Left renal cortex interstitium (tissue), 4 donors: ENCODE measurements at regions not wholly inside any gene's neighbourhood (a gene's known extent, or its start where the extent isn't known, plus 50 kb on each side); places are given as distances from the start of the nearest gene placed in this dataset.

Experiments used
- DNase-seq, 4 donors: peaks; one replicate each; pipeline ENCODE4 v3.0.0-alpha.2; 2013; ENCODE audit warnings: low read depth in 4 of 4, low spot score in 2 of 4, missing footprints in 1 of 4

DNA sequence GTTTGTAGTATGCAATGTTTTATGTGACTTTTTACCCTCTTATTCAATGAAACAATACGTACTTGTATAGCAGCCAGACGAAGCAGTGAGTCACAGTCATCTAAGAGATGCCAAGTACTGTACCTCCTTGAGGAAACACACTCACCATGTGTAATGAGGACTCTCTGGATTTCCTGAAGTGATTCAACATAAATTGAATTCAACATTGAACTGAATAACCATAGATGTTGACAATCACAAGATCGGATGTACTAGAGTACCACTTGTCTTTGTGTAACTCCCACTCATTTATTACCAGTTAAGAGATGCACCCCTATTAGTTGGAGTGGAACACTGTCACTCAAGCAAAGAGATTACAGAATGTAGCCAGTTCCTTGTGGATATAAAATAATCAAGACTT is 175.2 kb upstream of the HMGA2 start:
- DNase-seq = no peak

DNA sequence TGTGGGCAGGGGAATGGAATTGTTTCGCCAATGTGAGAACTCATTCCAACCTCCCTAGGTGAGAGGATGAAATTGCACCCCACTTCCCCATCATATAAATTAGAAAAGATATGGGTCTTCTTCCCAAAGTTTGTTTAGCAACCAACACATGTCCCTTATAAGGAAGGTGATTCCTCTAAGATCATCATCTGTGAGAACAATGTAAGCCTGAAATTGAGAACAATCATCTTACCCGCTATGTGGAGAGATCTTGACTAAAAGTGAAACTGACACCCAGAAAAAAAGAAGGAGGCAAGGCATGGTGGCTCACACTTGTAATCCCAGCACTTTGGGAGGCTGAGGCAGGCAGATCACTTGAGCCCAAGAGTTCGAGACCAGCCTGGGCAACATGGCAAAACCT is 173.2 kb upstream of the HMGA2 start:
- DNase-seq = no peak

- no peak for DNase-seq
Measured at GRCh38 chr12:65653321-65653720, 171.0 kb upstream of the HMGA2 start.

DNA sequence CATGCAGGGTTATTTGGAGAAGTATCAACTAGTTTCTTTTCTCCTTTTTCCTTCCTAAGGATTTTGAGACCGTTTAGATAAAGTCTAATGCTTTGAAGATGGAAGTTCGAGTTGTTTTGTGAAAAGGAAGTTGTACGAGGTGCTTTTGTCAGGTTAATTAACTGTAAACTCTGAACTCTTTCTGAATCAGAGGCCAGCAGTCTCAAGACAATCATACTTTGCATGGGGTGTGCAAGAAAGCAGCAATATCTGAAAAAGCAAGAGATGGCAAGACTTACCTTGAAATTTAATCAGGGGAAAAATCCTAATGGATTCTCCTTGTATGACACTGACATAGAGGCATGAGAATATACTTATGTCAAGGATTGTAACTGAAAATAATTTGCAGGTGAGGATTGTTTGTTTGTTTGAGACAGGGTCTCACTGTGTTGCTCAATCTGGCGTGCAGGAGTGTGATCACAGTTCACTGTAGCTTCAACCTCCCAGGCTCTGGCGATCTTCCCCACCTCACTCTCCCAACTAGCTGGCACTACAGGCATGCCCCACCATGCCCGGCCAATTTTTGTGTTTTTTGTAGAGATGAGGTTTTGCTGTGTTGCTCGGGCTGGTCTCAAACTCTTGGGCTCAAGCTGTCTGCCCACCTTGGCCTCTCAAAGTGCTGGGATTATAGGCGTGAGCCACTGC is 170.2 kb upstream of the HMGA2 start:
- no peak for DNase-seq

- DNase-seq = no peak
Measured at GRCh38 chr12:65655074-65655493, 169.2 kb upstream of the HMGA2 start.

GRCh38 chr12:65656156-65656882 is 168.0 kb upstream of the HMGA2 start:
- no peak for DNase-seq

- no peak for DNase-seq
Measured at GRCh38 chr12:65656891-65657351, 167.4 kb upstream of the HMGA2 start.

DNA sequence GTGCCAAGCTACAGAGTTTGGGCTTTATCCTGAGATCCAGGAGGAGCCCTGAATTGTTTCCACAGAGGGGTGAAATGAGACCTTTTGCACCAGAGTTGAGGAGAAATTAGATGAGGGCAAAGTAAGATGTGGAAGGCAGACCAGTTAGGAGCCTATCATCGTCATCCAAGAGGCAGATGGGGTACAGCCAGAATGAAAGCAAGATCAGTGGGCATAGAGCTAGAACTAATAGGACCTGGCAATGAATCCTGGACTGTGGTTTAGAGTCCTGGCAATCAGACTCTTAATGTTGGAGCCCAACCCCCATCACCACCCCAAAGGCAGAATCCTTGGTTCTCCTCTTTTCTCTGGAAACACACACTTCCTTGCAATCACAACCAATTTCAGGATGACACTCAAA is 166.6 kb upstream of the HMGA2 start:
- DNase-seq = no peak

DNA sequence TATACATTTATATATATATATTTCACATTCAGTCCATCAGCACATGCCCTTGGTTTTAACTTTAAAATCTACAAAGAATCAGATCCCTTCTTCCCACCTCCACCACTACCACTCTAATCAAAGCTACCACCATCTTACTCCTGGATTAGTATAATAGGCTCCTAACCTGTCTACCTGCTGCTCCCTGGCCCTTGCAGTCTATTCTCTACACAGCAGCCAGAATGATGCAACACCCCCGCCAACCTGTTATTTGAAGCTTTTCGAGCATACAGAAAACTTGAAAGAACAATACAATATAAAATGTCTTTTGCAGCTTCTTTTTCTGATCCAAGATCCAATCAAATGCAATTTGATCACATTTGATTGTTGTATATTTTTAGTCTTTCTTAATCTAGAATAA is 165.9 kb upstream of the HMGA2 start:
- no peak for DNase-seq

DNA sequence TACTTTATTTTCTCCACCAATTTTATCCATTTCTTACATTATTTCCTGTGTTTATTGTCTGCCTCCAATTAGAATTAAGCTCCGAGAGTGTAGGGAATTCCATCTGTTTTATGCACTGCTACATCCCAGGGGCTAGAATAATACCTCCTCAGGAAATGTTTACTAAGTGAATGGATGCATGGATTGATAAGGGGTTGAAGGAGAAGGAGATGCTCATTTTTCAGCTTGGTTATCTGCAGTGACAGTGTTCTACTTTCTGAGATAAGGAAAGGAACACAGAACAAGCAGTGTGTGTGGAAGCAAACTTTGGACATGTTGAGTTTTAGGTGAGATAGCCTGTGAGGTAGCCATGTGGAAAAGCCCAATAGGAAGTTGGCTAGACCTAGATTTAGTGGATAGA is 164.6 kb upstream of the HMGA2 start:
- no peak for DNase-seq

DNA sequence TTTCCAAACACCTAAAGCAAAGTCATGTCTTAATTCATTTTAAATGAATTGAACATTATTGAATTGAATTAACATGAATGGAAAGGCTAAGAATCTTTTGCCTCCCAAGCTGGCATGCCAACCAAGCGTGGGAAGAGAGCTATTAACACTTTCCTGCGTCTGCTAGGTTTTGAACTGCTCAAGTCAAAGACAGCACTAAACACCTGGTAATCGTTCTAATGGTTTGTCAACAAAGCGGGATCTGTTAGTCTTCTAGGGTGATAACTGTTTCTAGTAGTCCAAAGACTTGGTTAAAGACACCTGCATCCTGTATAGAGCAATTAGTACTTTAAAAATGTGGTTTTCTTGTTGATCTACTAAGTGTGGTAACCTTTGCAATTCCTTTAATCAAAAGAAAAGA is 164.2 kb upstream of the HMGA2 start:
- DNase-seq = no peak

DNA sequence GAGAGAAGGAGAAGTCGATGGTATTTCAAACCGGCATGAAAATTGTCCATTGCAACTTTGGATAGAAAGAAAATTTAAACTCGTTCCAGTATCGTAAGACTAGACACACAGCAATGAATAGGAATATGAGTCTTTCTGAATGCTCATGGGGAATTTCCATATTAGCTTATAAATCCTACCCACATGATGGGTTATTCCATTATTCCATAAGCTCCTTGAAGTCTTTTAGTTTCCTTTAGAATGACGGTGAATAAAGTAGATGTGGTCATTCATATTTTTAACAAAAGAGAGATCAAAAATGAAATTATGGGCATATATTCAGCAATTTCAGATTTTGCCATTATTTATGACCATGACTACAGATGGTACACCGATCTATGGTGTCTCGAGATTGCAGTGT is 163.4 kb upstream of the HMGA2 start:
- no peak for DNase-seq

DNA sequence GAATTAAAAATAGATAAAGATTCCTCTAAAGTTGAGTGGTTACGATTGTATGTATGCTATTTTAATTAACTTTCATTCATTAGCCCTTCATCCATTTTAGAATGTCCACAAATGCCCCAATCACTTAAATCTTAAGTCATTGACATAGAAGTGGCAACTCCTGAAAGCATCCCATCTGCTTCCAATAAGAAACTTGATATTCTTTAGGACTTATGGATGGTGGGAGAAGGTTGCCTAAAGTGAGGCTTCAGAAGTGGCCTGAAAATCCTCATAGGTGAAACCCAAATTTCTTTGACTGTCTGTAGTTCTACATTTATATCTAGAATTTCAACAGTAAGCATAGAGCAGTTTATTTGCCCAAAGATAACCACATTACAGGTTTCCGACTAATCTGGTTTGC is 161.7 kb upstream of the HMGA2 start:
- DNase-seq = no peak

- DNase-seq = no peak
Measured at GRCh38 chr12:65663097-65663496, 161.2 kb upstream of the HMGA2 start.

DNA sequence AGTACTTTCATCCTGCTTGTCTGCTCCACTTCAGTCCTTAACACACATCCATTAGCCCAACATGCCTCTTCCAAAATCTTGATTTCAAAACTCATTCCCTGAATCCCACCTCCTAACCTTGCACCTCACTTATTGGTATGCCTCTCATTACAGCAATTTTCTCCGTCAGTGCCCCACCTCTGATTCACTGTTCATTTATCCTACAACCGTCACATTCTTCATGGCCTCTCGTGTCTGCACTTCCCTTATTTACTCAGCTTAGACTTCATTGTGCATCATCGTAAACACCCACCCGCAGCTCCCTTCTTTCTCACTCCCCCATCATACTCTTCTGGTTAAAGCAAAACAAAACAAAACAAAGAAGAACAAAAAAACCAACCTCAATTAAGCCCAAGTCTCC is 160.6 kb upstream of the HMGA2 start:
- DNase-seq = no peak

DNA sequence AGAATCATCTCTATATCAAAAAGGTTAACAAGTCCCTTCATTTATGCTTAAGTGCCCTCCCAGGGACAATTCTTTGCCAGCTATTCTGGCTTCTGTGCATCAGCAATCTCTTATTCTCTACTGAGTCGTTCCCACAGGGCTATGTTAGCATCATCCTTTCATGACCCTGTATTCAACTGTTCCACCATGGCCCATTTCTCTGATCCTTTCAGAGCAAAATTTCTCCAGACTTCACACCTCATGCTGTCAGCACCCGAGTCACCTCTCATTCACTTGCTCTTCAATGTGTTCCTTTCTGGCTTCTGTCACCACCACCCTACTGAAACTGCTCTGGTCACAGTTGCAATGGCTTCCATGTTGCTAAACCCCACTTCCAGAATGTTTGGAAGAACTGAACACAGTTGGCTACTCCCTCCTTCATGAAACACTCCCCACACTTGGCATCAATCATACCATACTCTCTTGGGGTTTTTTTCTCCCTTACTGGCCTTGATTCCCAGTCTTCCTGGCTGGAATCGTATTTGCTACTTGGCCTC is 159.5 kb upstream of the HMGA2 start:
- no peak for DNase-seq

DNA sequence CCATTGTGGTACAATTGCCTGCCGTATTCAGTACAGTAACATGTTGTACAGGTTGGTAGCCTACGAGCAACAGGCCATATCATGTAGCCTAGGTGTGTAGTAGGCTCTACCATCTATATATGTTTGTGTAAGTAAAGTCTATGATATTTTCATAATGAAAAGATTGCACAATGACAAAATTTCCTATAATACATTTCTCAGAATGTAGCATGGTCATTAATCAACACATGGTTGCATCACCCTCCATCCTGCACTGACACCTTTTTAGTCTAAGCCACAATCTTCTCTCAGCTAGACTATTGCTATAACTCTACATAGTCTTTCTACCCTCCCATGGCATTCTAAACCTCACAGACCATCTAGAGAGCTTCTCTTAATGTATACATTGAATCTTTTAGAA is 158.5 kb upstream of the HMGA2 start:
- no peak for DNase-seq

GRCh38 chr12:65666876-65667275 is 157.4 kb upstream of the HMGA2 start:
- no peak for DNase-seq

- no peak for DNase-seq
Measured at GRCh38 chr12:65667932-65668331, 156.4 kb upstream of the HMGA2 start.

GRCh38 chr12:65668981-65669695 is 155.1 kb upstream of the HMGA2 start:
- DNase-seq = no peak

- DNase-seq = no peak
Measured at GRCh38 chr12:65670775-65671174, 153.5 kb upstream of the HMGA2 start.

DNA sequence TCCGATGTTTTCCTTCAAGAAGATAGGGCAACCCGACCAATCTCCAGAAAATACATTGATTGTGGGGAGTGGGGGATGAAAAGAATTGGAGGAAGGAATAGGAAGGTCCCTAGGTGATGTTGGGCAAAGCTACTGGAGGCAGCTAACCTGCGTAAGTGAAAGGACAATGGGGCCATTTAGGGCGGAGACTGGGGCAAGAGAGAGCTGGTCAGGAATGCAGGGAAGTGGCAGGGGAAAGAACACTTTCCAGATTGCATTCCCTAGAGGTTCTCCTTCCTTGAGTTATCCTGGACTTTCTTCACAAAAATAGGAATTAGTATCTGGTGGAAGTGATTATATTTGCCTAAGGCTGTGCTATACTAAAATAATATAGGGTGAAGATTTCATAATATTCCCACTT is 151.8 kb upstream of the HMGA2 start:
- no peak for DNase-seq
